ENCODE measurements at regions not wholly inside any gene's neighbourhood (a gene's known extent, or its start where the extent isn't known, plus 50 kb on each side); places are given as distances from the start of the nearest gene placed in this dataset.

DNA sequence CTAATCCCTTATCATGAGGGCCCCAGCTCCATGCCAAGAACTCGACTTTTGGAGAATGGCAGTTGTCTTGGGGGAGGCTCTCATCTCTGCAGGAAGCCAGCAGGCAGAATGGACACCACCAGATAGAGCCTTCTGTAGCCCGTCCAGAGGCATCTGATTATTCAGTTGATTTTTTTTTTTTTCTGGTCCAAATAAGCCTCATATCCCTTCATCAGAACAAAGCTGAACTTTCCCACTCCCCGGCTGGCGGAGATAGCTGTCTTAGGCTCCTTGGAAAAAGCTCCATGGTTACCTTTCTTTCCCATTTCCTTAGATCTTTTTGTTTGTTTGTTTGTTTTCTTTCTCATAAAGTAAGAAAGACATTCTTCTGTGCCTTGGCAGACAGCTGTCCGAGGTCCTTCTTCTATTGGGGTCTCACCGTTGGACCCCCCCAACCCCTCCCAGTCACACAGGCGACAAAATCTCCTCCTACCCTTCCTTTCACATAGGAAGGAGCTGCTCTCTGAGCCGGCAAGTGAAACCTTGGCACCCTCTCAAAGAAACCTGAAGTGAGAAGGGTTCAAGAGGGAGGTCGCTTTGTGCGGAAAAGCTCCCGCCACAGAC is 278.5 kb downstream of the RPS6KC1 start:
- TF ChIP-seq, protein P1, sequence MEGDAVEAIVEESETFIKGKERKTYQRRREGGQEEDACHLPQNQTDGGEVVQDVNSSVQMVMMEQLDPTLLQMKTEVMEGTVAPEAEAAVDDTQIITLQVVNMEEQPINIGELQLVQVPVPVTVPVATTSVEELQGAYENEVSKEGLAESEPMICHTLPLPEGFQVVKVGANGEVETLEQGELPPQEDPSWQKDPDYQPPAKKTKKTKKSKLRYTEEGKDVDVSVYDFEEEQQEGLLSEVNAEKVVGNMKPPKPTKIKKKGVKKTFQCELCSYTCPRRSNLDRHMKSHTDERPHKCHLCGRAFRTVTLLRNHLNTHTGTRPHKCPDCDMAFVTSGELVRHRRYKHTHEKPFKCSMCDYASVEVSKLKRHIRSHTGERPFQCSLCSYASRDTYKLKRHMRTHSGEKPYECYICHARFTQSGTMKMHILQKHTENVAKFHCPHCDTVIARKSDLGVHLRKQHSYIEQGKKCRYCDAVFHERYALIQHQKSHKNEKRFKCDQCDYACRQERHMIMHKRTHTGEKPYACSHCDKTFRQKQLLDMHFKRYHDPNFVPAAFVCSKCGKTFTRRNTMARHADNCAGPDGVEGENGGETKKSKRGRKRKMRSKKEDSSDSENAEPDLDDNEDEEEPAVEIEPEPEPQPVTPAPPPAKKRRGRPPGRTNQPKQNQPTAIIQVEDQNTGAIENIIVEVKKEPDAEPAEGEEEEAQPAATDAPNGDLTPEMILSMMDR (IDR thresholded peaks at IDR 0.05; ENCODE audit: poor library complexity, severe bottlenecking): no peak
- TF ChIP-seq RAD21 (conservative IDR thresholded peaks at IDR 0.05): no peak
